GM23248 (cell line): ENCODE measurements at regions not wholly inside any gene's neighbourhood (a gene's known extent, or its start where the extent isn't known, plus 50 kb on each side); places are given as distances from the start of the nearest gene placed in this dataset.

Experiments used
- DNase-seq: peaks from one replicate; pipeline ENCODE4 v3.0.0-alpha.2; 2015
- H2AFZ ChIP-seq: fragments of 200-600 bp; sonication (generic); 2 replicates; pipeline ENCODE4 v1.6.1; 2016; ENCODE audit warnings: antibody characterized with exemption
- H3F3A ChIP-seq: fragments of 200-600 bp; sonication (generic); 2 replicates; pipeline ENCODE4 v1.6.1; 2016; ENCODE audit warnings: mild to moderate bottlenecking, antibody characterized with exemption, mixed run types; ENCODE audit not compliant: insufficient read depth
- H3K27ac ChIP-seq: fragments of 200-600 bp; sonication (generic); 2 replicates; pipeline ENCODE4 v1.5.1; 2016; ENCODE audit warnings: mild to moderate bottlenecking
- H3K27me3 ChIP-seq: fragments of 200-600 bp; sonication (generic); replicated peaks from 2 replicates; pipeline ENCODE4 v1.6.1; 2016; ENCODE audit warnings: mild to moderate bottlenecking; ENCODE audit not compliant: insufficient read depth
- H3K36me3 ChIP-seq: fragments of 200-600 bp; sonication (generic); 2 replicates; pipeline ENCODE4 v1.6.1; 2016; ENCODE audit warnings: low read depth, mild to moderate bottlenecking
- H3K4me1 ChIP-seq: fragments of 200-600 bp; sonication (generic); 2 replicates; pipeline ENCODE4 v1.6.1; 2016; ENCODE audit warnings: mild to moderate bottlenecking; ENCODE audit not compliant: insufficient read depth
- H3K4me2 ChIP-seq: fragments of 200-600 bp; sonication (generic); one replicate; pipeline ENCODE4 v1.6.1; 2016; ENCODE audit warnings: mild to moderate bottlenecking; ENCODE audit not compliant: unreplicated experiment
- H3K4me3 ChIP-seq: fragments of 200-600 bp; sonication (generic); 2 replicates; pipeline ENCODE4 v1.5.1; 2016; ENCODE audit warnings: mild to moderate bottlenecking
- H3K79me2 ChIP-seq: fragments of 200-600 bp; sonication (generic); 2 replicates; pipeline ENCODE4 v1.6.1; 2016; ENCODE audit warnings: mild to moderate bottlenecking; ENCODE audit not compliant: insufficient read depth
- H3K9ac ChIP-seq: fragments of 200-600 bp; sonication (generic); 2 replicates; pipeline ENCODE4 v1.6.1; 2016; ENCODE audit warnings: mild to moderate bottlenecking
- H3K9me2 ChIP-seq: fragments of 200-600 bp; sonication (generic); 2 replicates; pipeline ENCODE4 v1.6.1; 2016; ENCODE audit warnings: mixed run types, mild to moderate bottlenecking, moderate library complexity; ENCODE audit not compliant: insufficient read depth
- H3K9me3 ChIP-seq: fragments of 200-600 bp; sonication (generic); one replicate; pipeline ENCODE4 v1.6.1; 2017; ENCODE audit warnings: low read depth
- H4K20me1 ChIP-seq: fragments of 200-600 bp; sonication (generic); 2 replicates; pipeline ENCODE4 v1.6.0; 2016; ENCODE audit not compliant: insufficient read depth
- EZH2 ChIP-seq: fragments of 200-600 bp; sonication (generic); IDR thresholded peaks from 2 replicates; pipeline ENCODE4 v1.6.1; 2018; ENCODE audit warnings: antibody characterized with exemption, mild to moderate bottlenecking; ENCODE audit not compliant: insufficient read depth, poor library complexity, severe bottlenecking
- EZH2phosphoT487 ChIP-seq: fragments of 200-600 bp; sonication (generic); IDR thresholded peaks from 2 replicates; pipeline ENCODE4 v1.6.1; 2018; ENCODE audit warnings: antibody characterized with exemption, moderate library complexity, mild to moderate bottlenecking, low read depth; ENCODE audit not compliant: insufficient read depth
- WGBS, 2 experiments: methylation state at CpG; one replicate each; pipeline ENCODE4 v1.1.6; 2015 to 2017; ENCODE audit warnings: low lambda C conversion rate in 2 of 2, low coverage in 1 of 2; ENCODE audit errors: missing lambda C conversion rate in 2 of 2; 5-methylcytosine and 5-hydroxymethylcytosine counted together
- in situ Hi-C: fragments of 300-500 bp; cut with MboI; formaldehyde crosslinking; loops from 2 replicates; pipeline ENCODE4 v1.15.0; 2020

DNA sequence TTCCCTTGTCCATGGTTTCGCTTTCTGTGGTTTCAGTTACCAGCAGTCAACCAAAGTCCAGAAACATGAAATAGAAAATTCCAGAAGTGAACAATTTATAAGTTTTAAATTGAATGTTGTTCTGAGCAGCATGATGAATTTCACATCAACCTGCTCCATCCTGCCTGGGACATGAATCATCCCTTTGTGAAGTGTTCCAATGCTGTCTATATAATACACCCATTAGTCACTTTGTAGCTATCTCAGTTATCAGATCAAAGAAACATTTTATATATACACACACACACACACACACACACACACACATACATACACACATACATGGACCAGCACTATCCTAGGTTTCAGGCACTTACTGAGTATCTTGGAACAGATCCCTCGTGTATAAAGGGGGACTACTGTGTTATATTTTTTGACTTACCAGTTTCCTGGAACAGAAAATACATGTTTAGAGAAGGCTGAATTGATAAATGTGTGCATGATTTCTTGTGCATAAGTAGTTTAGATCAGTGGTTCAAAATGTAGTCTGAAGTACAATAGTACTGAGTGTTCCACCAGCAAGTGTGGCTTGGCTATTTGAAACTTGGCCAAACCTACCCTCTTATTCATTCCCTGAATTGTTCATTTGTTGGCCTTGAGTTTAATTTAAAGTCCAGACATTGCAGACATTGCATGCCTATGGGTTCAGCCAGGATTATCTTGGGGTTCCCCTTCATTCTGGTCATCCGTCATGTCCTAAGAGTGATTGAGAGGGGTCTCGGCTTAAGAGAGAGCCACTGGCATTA lies 510.0 kb downstream of the GADD45G start:
- 55 to 56% methylated on average over 4 of the region's 4 CpGs for WGBS, 2 experiments
- Histone ChIP-seq H4K20me1 (no peaks in the 10 kb centered on the region), H3K27me3 (0 out of 2 replicates have a peak, but pooled peaks cover 3% of the 10 kb centered on the region), H3K4me3 (no peak overlapping the region), H3F3A (no peaks in the 10 kb centered on the region), H3K79me2 (no peaks in the 10 kb centered on the region), H3K4me2 (no peak overlapping the region), H3K9me2 (no peaks in the 10 kb centered on the region), H3K9ac (no peak overlapping the region), H2AFZ (no peak overlapping the region), H3K27ac (no peak overlapping the region), H3K36me3 (no peaks in the 10 kb centered on the region), H3K9me3 (no peaks in the 10 kb centered on the region), H3K4me1 (no peaks in the 10 kb centered on the region)
- in situ Hi-C loops = no loop called here
- TF ChIP-seq EZH2 (no peak), EZH2phosphoT487 (no peak)
- DNase-seq = no peak

GRCh38 chr9:90121762-90122161 lies 517.0 kb downstream of the GADD45G start:
- no peaks in the 10 kb centered on the region for H4K20me1 ChIP-seq
- no peak for DNase-seq
- TF ChIP-seq EZH2 = no peak
- TF ChIP-seq EZH2phosphoT487 = no peak
- H3K9me2 ChIP-seq = no peaks in the 10 kb centered on the region
- H3K4me2 ChIP-seq = no peak overlapping the region
- no peaks in the 10 kb centered on the region for H3K79me2 ChIP-seq
- in situ Hi-C loops = no loop called here
- no peak overlapping the region for H3K27ac ChIP-seq
- no peaks in the 10 kb centered on the region for H3K4me1 ChIP-seq
- no peaks in the 10 kb centered on the region for H3K36me3 ChIP-seq
- no peaks in the 10 kb centered on the region for H3K9me3 ChIP-seq
- H3K4me3 ChIP-seq = no peak overlapping the region
- WGBS, 2 experiments = 40 to 49% methylated on average over 7 of the region's 7 CpGs
- no peaks in the 10 kb centered on the region for H3F3A ChIP-seq
- H2AFZ ChIP-seq = no peak overlapping the region
- no peak overlapping the region for H3K9ac ChIP-seq
- no peaks in the 10 kb centered on the region for H3K27me3 ChIP-seq

DNA sequence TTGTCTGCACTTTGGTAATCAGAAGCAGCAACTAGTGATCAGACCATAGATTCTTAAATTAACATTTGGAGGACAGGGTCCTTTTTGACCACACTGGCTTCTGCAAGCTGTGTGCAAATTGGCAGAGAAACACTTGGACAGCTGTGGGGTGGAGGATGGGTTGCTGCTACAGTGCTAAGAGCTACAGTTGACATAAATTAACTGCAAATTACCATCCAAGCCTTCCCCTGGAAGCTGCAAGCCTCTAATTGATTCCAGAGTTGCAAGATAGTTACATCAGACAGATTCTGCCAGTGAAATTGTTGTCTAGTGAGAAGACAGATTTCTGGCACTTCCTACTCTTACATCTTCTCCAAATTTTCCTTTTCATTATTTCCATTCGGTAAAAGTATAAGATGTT lies 517.7 kb downstream of the DIRAS2 start:
- Histone ChIP-seq H3K36me3 (no peaks in the 10 kb centered on the region), H3K9ac (no peak overlapping the region), H3K27ac (no peak overlapping the region), H3K79me2 (no peaks in the 10 kb centered on the region), H4K20me1 (no peaks in the 10 kb centered on the region), H3K9me3 (no peaks in the 10 kb centered on the region), H3K9me2 (no peaks in the 10 kb centered on the region), H2AFZ (no peak overlapping the region), H3K4me2 (no peak overlapping the region), H3K27me3 (no peaks in the 10 kb centered on the region), H3K4me1 (no peaks in the 10 kb centered on the region), H3F3A (no peaks in the 10 kb centered on the region), H3K4me3 (no peak overlapping the region)
- WGBS, 2 experiments = 0% methylated on average over 1 of the region's 1 CpG
- TF ChIP-seq EZH2phosphoT487 (no peak), EZH2 (no peak)
- in situ Hi-C loops = no loop called here
- peak; percentile 31 for DNase-seq

DNA sequence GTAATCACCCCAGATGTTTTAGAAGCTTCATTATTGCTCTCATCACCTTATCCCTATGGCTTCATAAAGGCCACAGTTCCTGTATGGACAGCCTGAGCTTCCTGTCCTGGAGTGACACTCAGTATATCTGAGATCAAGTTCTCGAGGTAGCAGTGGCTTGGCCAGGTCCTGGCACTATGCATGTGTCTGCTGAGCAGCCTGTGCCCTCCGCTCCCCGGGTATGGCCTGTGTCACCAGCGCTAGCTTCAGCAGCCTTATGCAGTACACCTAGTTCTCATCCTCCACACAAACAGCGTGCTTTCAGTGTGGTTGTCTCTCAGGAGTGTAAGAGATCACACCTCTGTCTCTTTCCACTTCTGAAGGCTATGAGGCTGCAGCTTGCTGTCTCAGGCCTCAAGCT lies 514.7 kb downstream of the DIRAS2 start:
- Histone ChIP-seq H3K9ac (no peak overlapping the region), H3K27ac (no peak overlapping the region), H3K4me2 (no peak overlapping the region), H3K9me2 (no peaks in the 10 kb centered on the region), H3K79me2 (no peaks in the 10 kb centered on the region), H2AFZ (no peak overlapping the region), H3K27me3 (no peaks in the 10 kb centered on the region), H3K36me3 (no peaks in the 10 kb centered on the region), H3K4me1 (no peaks in the 10 kb centered on the region), H3K9me3 (no peaks in the 10 kb centered on the region), H3F3A (no peaks in the 10 kb centered on the region), H3K4me3 (no peak overlapping the region), H4K20me1 (no peaks in the 10 kb centered on the region)
- no peak for TF ChIP-seq EZH2phosphoT487
- TF ChIP-seq EZH2 = no peak
- in situ Hi-C loops = no loop called here
- WGBS, 2 experiments = 65 to 66% methylated on average over 5 of the region's 5 CpGs
- DNase-seq = no peak
